ENCODE measurements at regions not wholly inside any gene's neighbourhood (a gene's known extent, or its start where the extent isn't known, plus 50 kb on each side); places are given as distances from the start of the nearest gene placed in this dataset.

GRCh38 chr12:39007619-39008018, 102.2 kb upstream of the CPNE8 start:
- H3K36me3 ChIP-seq (replicated peaks), result no peaks in the 10 kb centered on the region
- H3K4me3 ChIP-seq, result no peak overlapping the region
- in situ Hi-C loops (cut with MboI; ENCODE audit: low sequenced_read_pairs), result no loop called here

GRCh38 chr12:39006286-39006685, 100.9 kb upstream of the CPNE8 start:
- Histone ChIP-seq H3K4me3 (no peak overlapping the region), H3K4me1 (peaks cover 14% of the 10 kb centered on the region), H3K9me3 (no peaks in the 10 kb centered on the region), H3K36me3 (replicated peaks) (no peaks in the 10 kb centered on the region), H3K27me3 (ENCODE audit: low read depth) (no peaks in the 10 kb centered on the region)
- DNase-seq (ENCODE audit: low spot score in 2 of 2), result no peak
- in situ Hi-C loops (cut with MboI; ENCODE audit: low sequenced_read_pairs), result no loop called here

More at GRCh38 chr12:39007619-39008018, 102.2 kb upstream of the CPNE8 start:
- no peak for DNase-seq (ENCODE audit: low spot score in 2 of 2)
- Histone ChIP-seq H3K4me1 (peaks cover 12% of the 10 kb centered on the region), H3K27me3 (ENCODE audit: low read depth) (no peaks in the 10 kb centered on the region), H3K9me3 (no peaks in the 10 kb centered on the region)

GRCh38 chr12:39005671-39006070, 100.3 kb upstream of the CPNE8 start:
- Histone ChIP-seq H3K4me1 (peaks cover 14% of the 10 kb centered on the region), H3K27me3 (ENCODE audit: low read depth) (no peaks in the 10 kb centered on the region), H3K36me3 (replicated peaks) (no peaks in the 10 kb centered on the region), H3K4me3 (no peak overlapping the region), H3K9me3 (no peaks in the 10 kb centered on the region)
- in situ Hi-C loops (cut with MboI; ENCODE audit: low sequenced_read_pairs), result no loop called here
- DNase-seq (ENCODE audit: low spot score in 2 of 2), result no peak

- H3K36me3 ChIP-seq (replicated peaks), result no peaks in the 10 kb centered on the region
- H3K4me1 ChIP-seq, result peaks cover 14% of the 10 kb centered on the region
- in situ Hi-C loops (cut with MboI; ENCODE audit: low sequenced_read_pairs), result no loop called here
- H3K27me3 ChIP-seq (ENCODE audit: low read depth), result no peaks in the 10 kb centered on the region
- H3K9me3 ChIP-seq, result no peaks in the 10 kb centered on the region
- no peak overlapping the region for H3K4me3 ChIP-seq
- peak; percentile 52 to 92 for DNase-seq (ENCODE audit: low spot score in 2 of 2)
Observed at GRCh38 chr12:39003541-39004155, 98.3 kb upstream of the CPNE8 start.

GRCh38 chr12:39000370-39000769, 95.0 kb upstream of the CPNE8 start:
- H3K4me3 ChIP-seq, result no peak overlapping the region
- H3K4me1 ChIP-seq, result peaks cover 16% of the 10 kb centered on the region
- no peaks in the 10 kb centered on the region for H3K27me3 ChIP-seq (ENCODE audit: low read depth)
- no peaks in the 10 kb centered on the region for H3K36me3 ChIP-seq (replicated peaks)
- no peaks in the 10 kb centered on the region for H3K9me3 ChIP-seq
- DNase-seq (ENCODE audit: low spot score in 2 of 2), result no peak
- in situ Hi-C loops (cut with MboI; ENCODE audit: low sequenced_read_pairs), result no loop called here

- no peaks in the 10 kb centered on the region for H3K9me3 ChIP-seq
- no peak overlapping the region for H3K4me3 ChIP-seq
- no peaks in the 10 kb centered on the region for H3K36me3 ChIP-seq (replicated peaks)
- H3K27me3 ChIP-seq (ENCODE audit: low read depth), result no peaks in the 10 kb centered on the region
- H3K4me1 ChIP-seq, result peaks cover 23% of the 10 kb centered on the region
- in situ Hi-C loops (cut with MboI; ENCODE audit: low sequenced_read_pairs), result no loop called here
- no peak for DNase-seq (ENCODE audit: low spot score in 2 of 2)
Observed at GRCh38 chr12:38998887-38999482, 93.6 kb upstream of the CPNE8 start.

GRCh38 chr12:38995249-38995648, 89.9 kb upstream of the CPNE8 start:
- Histone ChIP-seq H3K36me3 (replicated peaks) (no peaks in the 10 kb centered on the region), H3K4me1 (peaks cover 9% of the 10 kb centered on the region), H3K27me3 (ENCODE audit: low read depth) (no peaks in the 10 kb centered on the region), H3K4me3 (no peak overlapping the region), H3K9me3 (peaks cover 7% of the 10 kb centered on the region; the same call in 1 of the 2 replicates)
- peak; percentile 28 to 80 for DNase-seq (ENCODE audit: low spot score in 2 of 2)
- in situ Hi-C loops (cut with MboI; ENCODE audit: low sequenced_read_pairs), result no loop called here

GRCh38 chr12:38985961-38986360, 80.6 kb upstream of the CPNE8 start:
- Histone ChIP-seq H3K4me3 (no peak overlapping the region), H3K36me3 (replicated peaks) (no peaks in the 10 kb centered on the region), H3K9me3 (0 out of 2 replicates have a peak, but pooled peaks cover 4% of the 10 kb centered on the region), H3K27me3 (ENCODE audit: low read depth) (no peaks in the 10 kb centered on the region), H3K4me1 (no peaks in the 10 kb centered on the region)
- no peak for DNase-seq (ENCODE audit: low spot score in 2 of 2)
- in situ Hi-C loops (cut with MboI; ENCODE audit: low sequenced_read_pairs), result no loop called here

- DNase-seq (ENCODE audit: low spot score in 2 of 2), result no peak
- Histone ChIP-seq H3K4me3 (no peak overlapping the region), H3K27me3 (ENCODE audit: low read depth) (no peaks in the 10 kb centered on the region), H3K4me1 (no peaks in the 10 kb centered on the region), H3K9me3 (0 out of 2 replicates have a peak, but pooled peaks cover 4% of the 10 kb centered on the region), H3K36me3 (replicated peaks) (no peaks in the 10 kb centered on the region)
- in situ Hi-C loops (cut with MboI; ENCODE audit: low sequenced_read_pairs), result no loop called here
Observed at GRCh38 chr12:38984388-38984787, 79.0 kb upstream of the CPNE8 start.

- Histone ChIP-seq H3K9me3 (0 out of 2 replicates have a peak, but pooled peaks cover 4% of the 10 kb centered on the region), H3K4me3 (no peak overlapping the region), H3K27me3 (ENCODE audit: low read depth) (no peaks in the 10 kb centered on the region), H3K4me1 (no peaks in the 10 kb centered on the region), H3K36me3 (replicated peaks) (no peaks in the 10 kb centered on the region)
- no peak for DNase-seq (ENCODE audit: low spot score in 2 of 2)
- in situ Hi-C loops (cut with MboI; ENCODE audit: low sequenced_read_pairs), result no loop called here
Observed at GRCh38 chr12:38983117-38983571, 77.8 kb upstream of the CPNE8 start.

- H3K36me3 ChIP-seq (replicated peaks), result no peaks in the 10 kb centered on the region
- in situ Hi-C loops (cut with MboI; ENCODE audit: low sequenced_read_pairs), result no loop called here
Observed at GRCh38 chr12:38977132-38977531, 71.7 kb upstream of the CPNE8 start.

GRCh38 chr12:38969706-38970105, 64.3 kb upstream of the CPNE8 start:
- no peaks in the 10 kb centered on the region for H3K36me3 ChIP-seq (replicated peaks)
- H3K9me3 ChIP-seq, result no peaks in the 10 kb centered on the region
- no peak overlapping the region for H3K4me3 ChIP-seq
- no peaks in the 10 kb centered on the region for H3K27me3 ChIP-seq (ENCODE audit: low read depth)
- in situ Hi-C loops (cut with MboI; ENCODE audit: low sequenced_read_pairs), result no loop called here
- DNase-seq (ENCODE audit: low spot score in 2 of 2), result no peak
- H3K4me1 ChIP-seq, result no peaks in the 10 kb centered on the region

More at GRCh38 chr12:38977132-38977531, 71.7 kb upstream of the CPNE8 start:
- Histone ChIP-seq H3K9me3 (no peaks in the 10 kb centered on the region), H3K4me3 (no peak overlapping the region), H3K27me3 (ENCODE audit: low read depth) (peaks cover 4% of the 10 kb centered on the region), H3K4me1 (no peaks in the 10 kb centered on the region)
- DNase-seq (ENCODE audit: low spot score in 2 of 2), result no peak

GRCh38 chr12:38961683-38962082, 56.3 kb upstream of the CPNE8 start:
- no peak overlapping the region for H3K4me3 ChIP-seq
- H3K9me3 ChIP-seq, result no peaks in the 10 kb centered on the region
- in situ Hi-C loops (cut with MboI; ENCODE audit: low sequenced_read_pairs), result no loop called here
- no peaks in the 10 kb centered on the region for H3K27me3 ChIP-seq (ENCODE audit: low read depth)
- no peak for DNase-seq (ENCODE audit: low spot score in 2 of 2)
- no peaks in the 10 kb centered on the region for H3K36me3 ChIP-seq (replicated peaks)
- H3K4me1 ChIP-seq, result peaks cover 3% of the 10 kb centered on the region; the same call in 1 of the 2 replicates

GRCh38 chr12:38961012-38961411, 55.6 kb upstream of the CPNE8 start:
- no peak for DNase-seq (ENCODE audit: low spot score in 2 of 2)
- in situ Hi-C loops (cut with MboI; ENCODE audit: low sequenced_read_pairs), result no loop called here
- no peaks in the 10 kb centered on the region for H3K36me3 ChIP-seq (replicated peaks)
- no peaks in the 10 kb centered on the region for H3K27me3 ChIP-seq (ENCODE audit: low read depth)
- H3K9me3 ChIP-seq, result no peaks in the 10 kb centered on the region
- H3K4me1 ChIP-seq, result peaks cover 3% of the 10 kb centered on the region; the same call in 1 of the 2 replicates
- H3K4me3 ChIP-seq, result no peak overlapping the region
